ENCODE measurements at regions not wholly inside any gene's neighbourhood (a gene's known extent, or its start where the extent isn't known, plus 50 kb on each side); places are given as distances from the start of the nearest gene placed in this dataset.

DNA sequence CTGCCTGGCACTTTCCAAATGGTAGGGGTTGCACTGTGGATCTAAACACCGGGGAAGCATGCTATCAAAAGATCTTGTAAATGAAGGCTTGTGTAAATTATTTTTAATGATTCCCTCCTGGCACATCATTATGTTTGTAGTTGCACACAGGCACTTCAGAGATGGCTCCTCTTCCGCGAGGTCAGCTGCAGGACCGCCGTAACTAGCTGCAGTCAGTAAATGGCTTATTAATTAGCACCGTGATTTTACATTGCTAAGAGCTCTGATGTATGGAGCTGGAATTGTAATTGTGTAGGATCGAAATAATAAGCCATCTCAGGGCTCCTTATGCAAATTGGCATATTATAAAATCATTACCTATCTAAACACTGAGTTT lies 397.6 kb upstream of the IRX1 start:
- peaks cover 3% of the 10 kb centered on the region for H3K27me3 Mint-ChIP-seq (ENCODE audit: unreplicated experiment)
- no peaks in the 10 kb centered on the region for H3K4me1 Mint-ChIP-seq (ENCODE audit: unreplicated experiment)

DNA sequence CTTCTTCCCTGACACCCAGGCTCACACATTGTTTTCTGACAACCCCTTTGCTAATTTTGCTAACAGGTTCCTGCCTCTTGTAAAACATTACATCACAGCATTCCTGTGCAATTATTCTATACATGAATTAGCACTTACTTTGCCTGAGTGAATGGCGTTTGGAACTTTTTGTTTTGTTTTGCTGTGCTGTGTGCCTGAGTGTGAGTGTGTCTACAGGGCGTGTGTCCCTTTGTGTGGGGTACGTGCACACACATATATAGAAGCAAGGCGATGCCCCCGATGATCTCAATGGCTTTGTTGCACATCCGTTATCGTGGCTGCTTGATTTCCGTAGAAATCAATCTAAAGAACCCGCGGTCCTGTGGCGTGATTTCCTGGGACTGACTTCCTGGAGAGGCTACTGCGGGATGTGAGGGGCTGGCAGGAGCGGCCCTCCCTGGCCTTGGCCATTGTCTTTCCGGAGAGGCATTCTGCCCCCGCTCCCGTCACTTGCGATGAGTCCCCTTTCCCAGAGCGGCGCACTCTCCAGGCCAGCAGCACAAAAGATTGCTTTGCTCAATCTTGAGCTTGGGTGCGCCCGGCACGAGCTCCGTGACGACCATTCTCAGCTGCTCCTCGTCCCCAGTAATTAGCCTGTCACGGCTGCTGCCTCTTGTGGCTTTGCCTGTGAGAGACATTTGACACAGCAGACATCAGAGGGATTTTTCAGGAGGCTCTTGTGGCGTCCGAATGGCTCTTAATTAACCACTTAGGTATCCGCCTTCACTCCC lies 398.1 kb upstream of the IRX1 start:
- TF ChIP-seq, protein P1, sequence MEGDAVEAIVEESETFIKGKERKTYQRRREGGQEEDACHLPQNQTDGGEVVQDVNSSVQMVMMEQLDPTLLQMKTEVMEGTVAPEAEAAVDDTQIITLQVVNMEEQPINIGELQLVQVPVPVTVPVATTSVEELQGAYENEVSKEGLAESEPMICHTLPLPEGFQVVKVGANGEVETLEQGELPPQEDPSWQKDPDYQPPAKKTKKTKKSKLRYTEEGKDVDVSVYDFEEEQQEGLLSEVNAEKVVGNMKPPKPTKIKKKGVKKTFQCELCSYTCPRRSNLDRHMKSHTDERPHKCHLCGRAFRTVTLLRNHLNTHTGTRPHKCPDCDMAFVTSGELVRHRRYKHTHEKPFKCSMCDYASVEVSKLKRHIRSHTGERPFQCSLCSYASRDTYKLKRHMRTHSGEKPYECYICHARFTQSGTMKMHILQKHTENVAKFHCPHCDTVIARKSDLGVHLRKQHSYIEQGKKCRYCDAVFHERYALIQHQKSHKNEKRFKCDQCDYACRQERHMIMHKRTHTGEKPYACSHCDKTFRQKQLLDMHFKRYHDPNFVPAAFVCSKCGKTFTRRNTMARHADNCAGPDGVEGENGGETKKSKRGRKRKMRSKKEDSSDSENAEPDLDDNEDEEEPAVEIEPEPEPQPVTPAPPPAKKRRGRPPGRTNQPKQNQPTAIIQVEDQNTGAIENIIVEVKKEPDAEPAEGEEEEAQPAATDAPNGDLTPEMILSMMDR (IDR thresholded peaks at IDR 0.05): no peak
- H3K27ac Mint-ChIP-seq (ENCODE audit: unreplicated experiment): no peak overlapping the region
- peaks cover 13% of the 10 kb centered on the region for H3K9me3 Mint-ChIP-seq (ENCODE audit: unreplicated experiment)
- DNase-seq (ENCODE audit: extremely low spot score, unreplicated experiment): no peak
- H3K36me3 Mint-ChIP-seq (ENCODE audit: unreplicated experiment): no peaks in the 10 kb centered on the region
- H3K27me3 Mint-ChIP-seq (ENCODE audit: unreplicated experiment): peaks cover 3% of the 10 kb centered on the region
- no peaks in the 10 kb centered on the region for H3K4me1 Mint-ChIP-seq (ENCODE audit: unreplicated experiment)
- H3K4me3 Mint-ChIP-seq (ENCODE audit: unreplicated experiment): no peak overlapping the region

More for the DNA sequence above, 397.6 kb upstream of the IRX1 start:
- Mint-ChIP-seq H3K4me3 (ENCODE audit: unreplicated experiment) (no peak overlapping the region), H3K27ac (ENCODE audit: unreplicated experiment) (no peak overlapping the region), H3K9me3 (ENCODE audit: unreplicated experiment) (peaks cover 18% of the 10 kb centered on the region), H3K36me3 (ENCODE audit: unreplicated experiment) (no peaks in the 10 kb centered on the region)
- TF ChIP-seq, protein P1 (IDR thresholded peaks at IDR 0.05): no peak
- DNase-seq (ENCODE audit: extremely low spot score, unreplicated experiment): no peak

DNA sequence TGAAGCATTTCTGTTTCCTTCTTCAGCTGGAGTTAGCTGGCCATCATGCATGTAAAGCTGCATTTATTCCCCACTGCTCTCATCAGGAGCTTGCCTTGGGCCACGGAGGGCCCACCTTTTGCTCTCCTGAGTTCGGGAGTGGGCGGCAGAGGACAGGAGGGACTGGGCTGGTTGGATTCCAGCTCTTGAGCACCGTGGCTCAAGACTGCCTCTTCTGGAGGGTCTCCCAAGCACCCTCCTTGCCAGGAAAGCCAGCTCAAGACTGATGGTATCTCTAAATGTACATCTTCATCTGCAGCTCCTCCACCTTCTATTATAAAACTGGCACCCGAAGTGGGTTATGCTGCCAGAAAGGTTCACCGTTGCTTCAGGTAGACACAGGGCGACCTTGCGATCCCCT lies 399.6 kb upstream of the IRX1 start:
- H3K27me3 Mint-ChIP-seq (ENCODE audit: unreplicated experiment): peaks cover 3% of the 10 kb centered on the region
- H3K4me1 Mint-ChIP-seq (ENCODE audit: unreplicated experiment): no peaks in the 10 kb centered on the region
- DNase-seq (ENCODE audit: extremely low spot score, unreplicated experiment): no peak
- no peaks in the 10 kb centered on the region for H3K36me3 Mint-ChIP-seq (ENCODE audit: unreplicated experiment)
- H3K9me3 Mint-ChIP-seq (ENCODE audit: unreplicated experiment): peaks cover 12% of the 10 kb centered on the region
- no peak overlapping the region for H3K4me3 Mint-ChIP-seq (ENCODE audit: unreplicated experiment)
- TF ChIP-seq, protein P1 (IDR thresholded peaks at IDR 0.05): no peak
- H3K27ac Mint-ChIP-seq (ENCODE audit: unreplicated experiment): no peak overlapping the region

DNA sequence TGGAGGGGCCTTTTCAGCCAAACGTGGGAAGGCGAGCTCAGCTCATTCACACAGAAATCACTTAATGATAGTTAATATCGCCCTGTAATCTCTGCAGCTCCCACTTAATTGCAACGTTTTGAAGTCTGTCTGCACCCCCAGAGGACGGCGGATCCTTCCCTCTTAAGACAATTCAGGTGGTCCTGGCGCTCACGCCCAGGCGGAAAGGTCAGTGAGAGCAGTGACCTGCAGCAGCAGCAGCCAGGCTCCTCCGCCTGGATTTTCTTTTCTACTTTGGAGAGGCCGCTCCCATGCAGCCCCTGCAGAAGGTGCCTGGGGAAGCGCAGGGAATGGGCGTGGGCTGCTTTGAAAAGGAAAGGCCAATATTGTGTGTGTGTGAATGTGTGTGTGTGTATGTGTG lies 400.9 kb upstream of the IRX1 start:
- Mint-ChIP-seq H3K4me3 (ENCODE audit: unreplicated experiment) (no peak overlapping the region), H3K4me1 (ENCODE audit: unreplicated experiment) (no peaks in the 10 kb centered on the region), H3K27ac (ENCODE audit: unreplicated experiment) (no peak overlapping the region), H3K9me3 (ENCODE audit: unreplicated experiment) (peaks cover 10% of the 10 kb centered on the region), H3K36me3 (ENCODE audit: unreplicated experiment) (no peaks in the 10 kb centered on the region), H3K27me3 (ENCODE audit: unreplicated experiment) (peaks cover 3% of the 10 kb centered on the region)
- no peak for DNase-seq (ENCODE audit: extremely low spot score, unreplicated experiment)
- TF ChIP-seq, protein P1 (IDR thresholded peaks at IDR 0.05): no peak

DNA sequence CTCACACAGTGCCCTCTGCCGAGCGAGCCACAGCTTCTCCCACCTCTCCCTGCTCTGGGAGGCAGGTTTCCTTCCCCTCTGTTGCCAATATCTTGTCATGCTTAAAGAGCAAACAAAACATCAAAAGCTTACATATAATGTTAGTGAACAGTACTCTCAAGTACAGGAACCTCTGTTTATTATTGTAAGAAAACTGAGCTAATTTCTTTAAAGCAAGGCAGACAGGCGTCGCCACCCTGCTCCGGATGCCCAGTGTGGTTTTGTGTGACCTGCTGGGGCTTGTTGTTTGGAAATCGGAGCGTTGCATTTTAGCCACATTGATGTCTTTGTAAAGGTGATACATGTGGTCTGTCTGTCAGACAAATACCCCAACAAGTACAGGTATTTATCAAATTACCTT lies 401.4 kb upstream of the IRX1 start:
- DNase-seq (ENCODE audit: extremely low spot score, unreplicated experiment): no peak
- no peaks in the 10 kb centered on the region for H3K4me1 Mint-ChIP-seq (ENCODE audit: unreplicated experiment)
- H3K9me3 Mint-ChIP-seq (ENCODE audit: unreplicated experiment): peaks cover 10% of the 10 kb centered on the region
- TF ChIP-seq, protein P1 (IDR thresholded peaks at IDR 0.05): no peak
- H3K27me3 Mint-ChIP-seq (ENCODE audit: unreplicated experiment): peaks cover 3% of the 10 kb centered on the region
- H3K4me3 Mint-ChIP-seq (ENCODE audit: unreplicated experiment): no peak overlapping the region
- H3K27ac Mint-ChIP-seq (ENCODE audit: unreplicated experiment): no peak overlapping the region
- H3K36me3 Mint-ChIP-seq (ENCODE audit: unreplicated experiment): no peaks in the 10 kb centered on the region
